Calu3 (cell line): ENCODE measurements at regions not wholly inside any gene's neighbourhood (a gene's known extent, or its start where the extent isn't known, plus 50 kb on each side); places are given as distances from the start of the nearest gene placed in this dataset.

Experiments used
- BruUV-seq: library from RNA; stranded (reverse); fragments of 400-500 nt; replicated peaks from 2 replicates; lab custom pipeline; 2021; lab: Mats Ljungman, UMichigan
- CTCF ChIA-PET: fragments of 300-600 bp; sonication (Branson Sonifier 250); formaldehyde crosslinking; loops from one replicate; lab custom pipeline; 2022; ENCODE audit warnings: antibody characterized with exemption; lab: Charles Lee
- DNase-seq: peaks from one replicate; pipeline ENCODE4 v3.0.0; 2022
- H3K27ac Mint-ChIP-seq: one replicate; pipeline ENCODE4 v1.8.0; 2022; ENCODE audit warnings: mixed read lengths; ENCODE audit not compliant: unreplicated experiment
- H3K27me3 Mint-ChIP-seq: one replicate; pipeline ENCODE4 v1.8.0; 2022; ENCODE audit warnings: mixed read lengths; ENCODE audit not compliant: unreplicated experiment
- H3K36me3 Mint-ChIP-seq: one replicate; pipeline ENCODE4 v1.8.0; 2022; ENCODE audit warnings: mild to moderate bottlenecking, moderate library complexity, mixed read lengths; ENCODE audit not compliant: insufficient read depth, unreplicated experiment
- H3K4me1 Mint-ChIP-seq: one replicate; pipeline ENCODE4 v1.8.0; 2022; ENCODE audit warnings: mild to moderate bottlenecking, low read depth, mixed read lengths; ENCODE audit not compliant: unreplicated experiment
- H3K4me3 Mint-ChIP-seq: one replicate; pipeline ENCODE4 v1.8.0; 2022; ENCODE audit warnings: mild to moderate bottlenecking, low read depth, moderate library complexity, mixed read lengths; ENCODE audit not compliant: unreplicated experiment
- H3K9me3 Mint-ChIP-seq: one replicate; pipeline ENCODE4 v1.8.0; 2022; ENCODE audit warnings: low read depth, mixed read lengths; ENCODE audit not compliant: unreplicated experiment
- intact Hi-C: fragments of 100-400 bp; cut with micrococcal nuclease; formaldehyde crosslinking; loops from one replicate; pipeline ENCODE4 v1.10.0; 2022; ENCODE audit not compliant: unreplicated experiment
- TF ChIP-seq, protein P1 (sequence below): fragments of 200-600 bp; IDR thresholded peaks from one replicate; pipeline ENCODE4 v1.8.0; 2022; ENCODE audit warnings: antibody characterized with exemption; ENCODE audit not compliant: unreplicated experiment

DNA sequence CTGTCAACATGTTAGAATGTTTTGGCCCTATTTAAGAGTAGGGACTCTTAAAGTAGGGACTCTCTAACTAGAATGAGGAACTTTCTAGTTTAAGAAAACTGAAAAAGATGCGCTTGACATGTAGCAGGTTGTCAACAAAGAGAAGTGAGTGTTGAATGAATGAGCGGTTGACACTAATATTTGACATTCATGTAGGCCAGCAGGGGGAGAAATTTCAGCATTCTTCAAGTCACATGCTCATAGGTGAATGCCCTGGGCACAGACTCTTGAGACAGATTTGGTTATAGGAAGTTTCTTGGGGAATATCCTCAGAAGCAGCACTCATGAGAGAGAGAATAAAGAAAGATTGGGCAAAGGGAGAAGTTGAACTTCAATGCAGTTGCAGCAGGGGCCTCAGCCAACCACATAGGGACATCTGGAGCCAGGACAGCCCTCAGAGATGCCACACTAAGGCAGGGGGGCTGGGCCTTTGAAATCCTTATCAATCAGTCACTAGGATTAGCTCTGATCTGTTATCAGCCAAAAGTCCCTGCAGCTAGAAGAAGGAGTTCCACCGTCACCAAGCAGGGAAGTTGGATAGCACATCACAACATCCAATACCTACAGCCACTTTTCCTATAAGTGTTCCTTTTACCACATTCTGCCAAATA lies 145.1 kb upstream of the FKBP1C start:
- Mint-ChIP-seq H3K27ac (no peak overlapping the region), H3K27me3 (no peaks in the 10 kb centered on the region), H3K36me3 (no peaks in the 10 kb centered on the region), H3K4me1 (no peaks in the 10 kb centered on the region), H3K4me3 (no peak overlapping the region), H3K9me3 (no peaks in the 10 kb centered on the region)
- BruUV-seq = no TSS peak
- intact Hi-C loops = loop anchor here (2.0 kb wide), 1 partner anchor 207 kb away; no protein-coding TSS in a partner anchor
- TF ChIP-seq, protein P1, sequence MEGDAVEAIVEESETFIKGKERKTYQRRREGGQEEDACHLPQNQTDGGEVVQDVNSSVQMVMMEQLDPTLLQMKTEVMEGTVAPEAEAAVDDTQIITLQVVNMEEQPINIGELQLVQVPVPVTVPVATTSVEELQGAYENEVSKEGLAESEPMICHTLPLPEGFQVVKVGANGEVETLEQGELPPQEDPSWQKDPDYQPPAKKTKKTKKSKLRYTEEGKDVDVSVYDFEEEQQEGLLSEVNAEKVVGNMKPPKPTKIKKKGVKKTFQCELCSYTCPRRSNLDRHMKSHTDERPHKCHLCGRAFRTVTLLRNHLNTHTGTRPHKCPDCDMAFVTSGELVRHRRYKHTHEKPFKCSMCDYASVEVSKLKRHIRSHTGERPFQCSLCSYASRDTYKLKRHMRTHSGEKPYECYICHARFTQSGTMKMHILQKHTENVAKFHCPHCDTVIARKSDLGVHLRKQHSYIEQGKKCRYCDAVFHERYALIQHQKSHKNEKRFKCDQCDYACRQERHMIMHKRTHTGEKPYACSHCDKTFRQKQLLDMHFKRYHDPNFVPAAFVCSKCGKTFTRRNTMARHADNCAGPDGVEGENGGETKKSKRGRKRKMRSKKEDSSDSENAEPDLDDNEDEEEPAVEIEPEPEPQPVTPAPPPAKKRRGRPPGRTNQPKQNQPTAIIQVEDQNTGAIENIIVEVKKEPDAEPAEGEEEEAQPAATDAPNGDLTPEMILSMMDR = no peak
- CTCF ChIA-PET = no interaction called here
- no peak for DNase-seq

DNA sequence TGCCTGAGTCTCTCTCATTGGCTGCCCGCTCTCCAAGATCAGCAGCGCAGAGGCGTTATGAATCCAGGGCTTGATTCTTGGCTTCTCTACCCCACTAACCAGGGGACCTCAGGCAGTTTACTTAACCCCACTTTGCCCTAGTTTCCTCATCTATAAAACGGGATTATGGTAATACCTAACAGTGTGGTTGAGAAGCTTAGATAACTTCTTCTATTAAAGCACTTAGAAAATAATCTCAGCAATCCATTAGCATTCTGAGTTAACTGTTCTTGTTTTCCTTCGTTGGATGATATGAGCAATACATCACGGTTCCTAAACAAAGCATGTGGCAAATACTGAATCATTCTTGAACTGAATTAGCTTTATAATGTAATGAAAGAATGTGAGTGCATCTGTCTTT lies 116.3 kb upstream of the FKBP1C start:
- Mint-ChIP-seq H3K36me3 (no peaks in the 10 kb centered on the region), H3K9me3 (peaks cover 6% of the 10 kb centered on the region), H3K27me3 (no peaks in the 10 kb centered on the region), H3K4me3 (no peak overlapping the region), H3K27ac (no peak overlapping the region), H3K4me1 (no peaks in the 10 kb centered on the region)
- intact Hi-C loops = no loop called here
- BruUV-seq = no TSS peak
- TF ChIP-seq, protein P1 = no peak
- CTCF ChIA-PET = no interaction called here
- no peak for DNase-seq

DNA sequence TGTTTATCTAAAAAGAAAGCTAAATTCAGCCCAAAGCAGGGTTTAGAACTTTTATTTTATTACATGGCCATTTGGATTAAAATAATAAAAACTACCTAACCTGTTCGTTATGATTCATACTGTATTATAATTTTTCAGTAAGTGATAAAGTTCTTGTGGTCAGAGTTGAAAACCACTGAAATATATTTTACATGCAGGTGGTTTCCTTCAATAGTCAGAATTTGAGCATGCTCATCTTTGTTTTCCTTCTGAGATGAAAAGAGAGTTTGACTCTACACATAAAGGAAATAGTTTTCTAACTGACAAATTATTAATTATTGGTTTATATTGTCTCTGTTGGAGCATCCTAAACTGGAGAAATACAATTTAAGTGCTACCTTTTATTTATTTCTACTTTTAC lies 114.0 kb upstream of the FKBP1C start:
- no peaks in the 10 kb centered on the region for H3K27me3 Mint-ChIP-seq
- intact Hi-C loops = no loop called here

DNA sequence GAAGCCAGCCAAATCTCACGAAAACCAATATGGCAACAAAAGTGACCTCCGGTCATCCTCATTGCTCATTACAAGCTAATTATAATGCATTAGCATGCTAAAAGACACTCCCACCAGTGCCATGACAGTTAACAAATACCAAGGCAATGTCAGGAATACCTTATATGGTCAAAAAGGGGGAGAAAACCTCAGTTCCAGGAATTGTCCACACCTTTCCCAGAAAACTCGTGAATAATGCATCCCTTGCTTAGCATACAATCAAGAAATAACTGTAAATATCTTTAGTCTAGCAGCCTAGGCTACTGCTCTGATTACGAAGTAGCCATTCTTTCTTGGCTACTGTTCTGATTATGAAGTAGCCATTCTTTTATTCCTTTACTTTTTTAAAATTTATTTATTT lies 112.5 kb upstream of the FKBP1C start:
- TF ChIP-seq, protein P1 = no peak
- DNase-seq = no peak
- no peaks in the 10 kb centered on the region for H3K4me1 Mint-ChIP-seq

More for the DNA sequence above, 114.0 kb upstream of the FKBP1C start:
- no peak for DNase-seq
- no peaks in the 10 kb centered on the region for H3K36me3 Mint-ChIP-seq
- H3K4me1 Mint-ChIP-seq = no peaks in the 10 kb centered on the region
- no peak overlapping the region for H3K4me3 Mint-ChIP-seq
- peaks cover 7% of the 10 kb centered on the region for H3K9me3 Mint-ChIP-seq
- TF ChIP-seq, protein P1 = no peak
- BruUV-seq = no TSS peak
- CTCF ChIA-PET = no interaction called here
- H3K27ac Mint-ChIP-seq = no peak overlapping the region

More for the DNA sequence above, 112.5 kb upstream of the FKBP1C start:
- H3K36me3 Mint-ChIP-seq = no peaks in the 10 kb centered on the region
- peaks cover 7% of the 10 kb centered on the region for H3K9me3 Mint-ChIP-seq
- no peaks in the 10 kb centered on the region for H3K27me3 Mint-ChIP-seq
- no TSS peak for BruUV-seq
- CTCF ChIA-PET = no interaction called here
- H3K27ac Mint-ChIP-seq = no peak overlapping the region
- intact Hi-C loops = no loop called here
- no peak overlapping the region for H3K4me3 Mint-ChIP-seq
